ENCODE measurements at regions not wholly inside any gene's neighbourhood (a gene's known extent, or its start where the extent isn't known, plus 50 kb on each side); places are given as distances from the start of the nearest gene placed in this dataset.

DNA sequence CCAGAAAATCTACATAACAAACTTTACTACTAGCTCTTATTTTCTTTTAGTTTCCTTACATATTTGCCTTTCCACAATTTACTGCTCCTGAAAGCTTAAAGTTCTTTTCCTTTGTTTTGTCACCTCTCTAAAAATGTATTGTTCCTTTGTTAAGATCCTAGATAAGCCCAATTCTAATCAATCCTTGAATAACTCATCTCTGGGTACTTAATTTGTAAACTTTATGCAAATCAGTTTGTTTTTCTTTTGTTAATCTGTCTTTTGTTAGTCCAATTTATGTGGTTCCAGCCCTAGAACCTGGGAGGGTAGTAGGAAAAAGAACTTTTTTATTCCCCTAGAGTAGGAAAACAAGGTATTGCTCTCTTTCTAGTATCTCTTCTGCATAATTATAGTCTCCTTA, 444.7 kb downstream of the PCDH10 start:
- Histone ChIP-seq H3K4me1 (replicated peaks in 1 of 2) (peaks cover 0 to 4% of the 10 kb centered on the region in 2 donors), H3K9me3 (replicated peaks in 1 of 3) (no peaks in the 10 kb centered on the region), H3K27ac (no peak overlapping the region), H3K27me3 (no peaks in the 10 kb centered on the region), H3K36me3 (replicated peaks in 1 of 2) (no peaks in the 10 kb centered on the region), H3K4me3 (no peak overlapping the region)
- TF ChIP-seq, protein P1, sequence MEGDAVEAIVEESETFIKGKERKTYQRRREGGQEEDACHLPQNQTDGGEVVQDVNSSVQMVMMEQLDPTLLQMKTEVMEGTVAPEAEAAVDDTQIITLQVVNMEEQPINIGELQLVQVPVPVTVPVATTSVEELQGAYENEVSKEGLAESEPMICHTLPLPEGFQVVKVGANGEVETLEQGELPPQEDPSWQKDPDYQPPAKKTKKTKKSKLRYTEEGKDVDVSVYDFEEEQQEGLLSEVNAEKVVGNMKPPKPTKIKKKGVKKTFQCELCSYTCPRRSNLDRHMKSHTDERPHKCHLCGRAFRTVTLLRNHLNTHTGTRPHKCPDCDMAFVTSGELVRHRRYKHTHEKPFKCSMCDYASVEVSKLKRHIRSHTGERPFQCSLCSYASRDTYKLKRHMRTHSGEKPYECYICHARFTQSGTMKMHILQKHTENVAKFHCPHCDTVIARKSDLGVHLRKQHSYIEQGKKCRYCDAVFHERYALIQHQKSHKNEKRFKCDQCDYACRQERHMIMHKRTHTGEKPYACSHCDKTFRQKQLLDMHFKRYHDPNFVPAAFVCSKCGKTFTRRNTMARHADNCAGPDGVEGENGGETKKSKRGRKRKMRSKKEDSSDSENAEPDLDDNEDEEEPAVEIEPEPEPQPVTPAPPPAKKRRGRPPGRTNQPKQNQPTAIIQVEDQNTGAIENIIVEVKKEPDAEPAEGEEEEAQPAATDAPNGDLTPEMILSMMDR (IDR thresholded peaks at IDR 0.05): no peak
- no peak for TF ChIP-seq POLR2A (IDR thresholded peaks at IDR 0.05)
- intact Hi-C loops (cut with DNase I): no loop called here
- no peak for DNase-seq

DNA sequence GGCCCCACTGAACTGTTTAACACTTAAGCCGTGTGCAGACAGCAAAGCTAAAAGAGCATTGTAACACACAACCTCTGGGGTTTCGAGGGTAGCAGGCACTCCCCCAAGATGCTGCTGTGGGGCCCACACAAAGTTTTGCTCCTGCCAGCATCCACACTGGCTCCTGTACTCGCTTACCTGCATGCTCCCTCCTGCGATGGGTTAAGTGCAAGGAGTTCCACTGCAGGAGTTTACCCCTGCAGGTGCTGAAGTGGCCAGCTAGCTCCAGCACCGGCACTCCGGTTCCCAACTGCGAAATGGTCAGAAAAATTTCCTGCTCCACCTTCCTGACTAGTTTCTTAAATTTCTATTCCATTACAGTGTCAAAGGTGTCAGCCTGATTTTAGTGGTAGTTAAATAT, 443.5 kb downstream of the PCDH10 start:
- Histone ChIP-seq H3K27me3 (no peaks in the 10 kb centered on the region), H3K4me1 (replicated peaks in 1 of 2) (peaks cover 0 to 4% of the 10 kb centered on the region in 2 donors), H3K27ac (no peak overlapping the region), H3K9me3 (replicated peaks in 1 of 3) (no peaks in the 10 kb centered on the region), H3K4me3 (no peak overlapping the region), H3K36me3 (replicated peaks in 1 of 2) (no peaks in the 10 kb centered on the region)
- no peak for DNase-seq
- 77 to 95% (median 81%) methylated on average over 4 to 7 of the region's 7 CpGs for WGBS, 4 donors
- TF ChIP-seq, protein P1 (IDR thresholded peaks at IDR 0.05): no peak
- TF ChIP-seq POLR2A (IDR thresholded peaks at IDR 0.05): no peak
- intact Hi-C loops (cut with DNase I): no loop called here

DNA sequence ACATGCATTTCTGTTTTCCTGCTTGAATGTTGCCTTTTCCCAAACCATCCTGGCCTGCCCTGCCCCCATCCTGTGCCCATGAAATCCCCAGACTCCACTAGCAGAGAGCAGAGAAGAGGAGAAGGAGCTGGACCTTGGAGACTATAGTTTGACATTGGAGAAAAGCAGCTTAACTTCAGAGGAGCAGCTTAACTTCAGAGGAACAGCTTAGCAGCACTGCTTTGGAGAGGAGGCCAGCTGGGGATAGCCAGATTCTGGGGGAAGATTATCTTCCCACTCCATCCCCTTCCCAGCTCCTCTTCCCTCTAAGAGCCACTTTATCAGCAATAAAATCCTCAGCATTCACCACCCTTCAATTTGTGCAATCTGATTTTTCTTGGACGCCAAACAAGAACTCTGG, 443.0 kb downstream of the PCDH10 start:
- DNase-seq: no peak
- Histone ChIP-seq H3K36me3 (replicated peaks in 1 of 2) (no peaks in the 10 kb centered on the region), H3K9me3 (replicated peaks in 1 of 3) (no peaks in the 10 kb centered on the region), H3K27ac (no peak overlapping the region), H3K27me3 (no peaks in the 10 kb centered on the region), H3K4me3 (no peak overlapping the region), H3K4me1 (replicated peaks in 1 of 2) (peaks cover 0 to 4% of the 10 kb centered on the region in 2 donors)
- 62 to 100% (median 78%) methylated on average over 1 of the region's 1 CpG for WGBS, 4 donors
- TF ChIP-seq, protein P1 (IDR thresholded peaks at IDR 0.05): no peak
- TF ChIP-seq POLR2A (IDR thresholded peaks at IDR 0.05): no peak
- intact Hi-C loops (cut with DNase I): no loop called here

DNA sequence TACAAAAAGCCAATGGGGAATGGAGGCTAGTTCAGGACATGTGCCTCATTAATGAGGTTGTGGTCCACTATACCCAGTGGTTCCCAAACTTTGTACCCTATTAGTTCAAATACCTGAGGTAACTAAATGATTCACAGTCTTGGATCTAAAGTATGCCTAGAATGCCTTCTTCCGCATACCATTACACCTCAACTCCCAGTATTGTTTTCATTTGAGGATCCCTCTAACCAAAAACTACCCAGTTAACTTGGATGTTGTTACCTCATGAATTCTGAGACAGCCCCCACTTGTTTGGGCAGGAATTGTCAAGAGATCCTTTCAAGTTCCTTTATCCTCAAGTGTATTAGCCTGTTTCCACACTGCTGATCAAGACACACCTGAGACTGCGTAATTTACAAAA, 439.2 kb downstream of the PCDH10 start:
- intact Hi-C loops (cut with DNase I): no loop called here
- Histone ChIP-seq H3K27ac (no peak overlapping the region), H3K4me3 (no peak overlapping the region), H3K9me3 (replicated peaks in 1 of 3) (no peaks in the 10 kb centered on the region), H3K27me3 (no peaks in the 10 kb centered on the region), H3K36me3 (replicated peaks in 1 of 2) (no peaks in the 10 kb centered on the region), H3K4me1 (replicated peaks in 1 of 2) (no peaks in the 10 kb centered on the region)
- WGBS, 4 donors: 75 to 100% (median 89%) methylated on average over 2 of the region's 2 CpGs
- TF ChIP-seq, protein P1 (IDR thresholded peaks at IDR 0.05): no peak
- no peak for TF ChIP-seq POLR2A (IDR thresholded peaks at IDR 0.05)
- DNase-seq: no peak

All from adrenal gland (tissue), 9 donors.